A673 (cell line): ENCODE measurements at regions not wholly inside any gene's neighbourhood (a gene's known extent, or its start where the extent isn't known, plus 50 kb on each side); places are given as distances from the start of the nearest gene placed in this dataset.
"Not testable (repeated sequence)": the region's sequence is repeated elsewhere in the genome, so short reads cannot be mapped to it uniquely, and the experiment has no call there.

Source experiments
- BruUV-seq: library from RNA; stranded (reverse); fragments of 400-500 nt; replicated peaks from 2 replicates; lab custom pipeline; 2021; lab: Mats Ljungman, UMichigan
- CTCF ChIA-PET: fragments of 300-600 bp; sonication (Branson Sonifier 250); formaldehyde crosslinking; loops from one replicate; lab custom pipeline; 2022; ENCODE audit warnings: antibody characterized with exemption; lab: Charles Lee
- POLR2A ChIA-PET: fragments of 300-600 bp; sonication (Branson Sonifier 250); formaldehyde crosslinking; loops from one replicate; lab custom pipeline; 2022; ENCODE audit warnings: antibody characterized with exemption; ENCODE audit not compliant: low non-redundant PET; lab: Charles Lee
- DNase-seq: peaks from one replicate; pipeline ENCODE4 v3.0.0-alpha.2; 2015; ENCODE audit warnings: low spot score
- H3K27ac ChIP-seq: fragments of 200-600 bp; sonication (generic); 2 replicates; pipeline ENCODE4 v1.5.1; 2016; ENCODE audit warnings: mixed run types, low read depth, mild to moderate bottlenecking, mixed read lengths, antibody characterized with exemption, low read length; ENCODE audit not compliant: poor library complexity, severe bottlenecking
- H3K27me3 ChIP-seq: fragments of 200-600 bp; sonication (generic); replicated peaks from 2 replicates; pipeline ENCODE4 v1.6.1; 2017; ENCODE audit warnings: mixed run types, low read depth, mild to moderate bottlenecking, mixed read lengths, antibody characterized with exemption, low read length; ENCODE audit not compliant: insufficient read depth, poor library complexity
- H3K36me3 ChIP-seq: fragments of 200-600 bp; sonication (generic); 2 replicates; pipeline ENCODE4 v1.6.1; 2016; ENCODE audit warnings: mixed run types, mild to moderate bottlenecking, mixed read lengths, antibody characterized with exemption, low read length; ENCODE audit not compliant: insufficient read depth, poor library complexity, severe bottlenecking
- H3K4me1 ChIP-seq: fragments of 200-600 bp; sonication (generic); 2 replicates; pipeline ENCODE4 v1.6.1; 2017; ENCODE audit warnings: mixed run types, mild to moderate bottlenecking, mixed read lengths, antibody characterized with exemption, low read length; ENCODE audit not compliant: insufficient read depth, poor library complexity, severe bottlenecking
- H3K4me3 ChIP-seq: fragments of 200-600 bp; sonication (generic); 2 replicates; pipeline ENCODE4 v1.5.1; 2016; ENCODE audit warnings: low read depth, mixed run types, mild to moderate bottlenecking, mixed read lengths, low read length; ENCODE audit not compliant: poor library complexity, severe bottlenecking
- H3K9me3 ChIP-seq: fragments of 200-600 bp; sonication (generic); 2 replicates; pipeline ENCODE4 v1.6.1; 2016; ENCODE audit warnings: mixed run types, low read depth, mild to moderate bottlenecking, mixed read lengths, antibody characterized with exemption, low read length; ENCODE audit not compliant: poor library complexity, severe bottlenecking
- EZH2 ChIP-seq: fragments of 200-600 bp; sonication (generic); IDR thresholded peaks from 2 replicates; pipeline ENCODE4 v1.6.1; 2017; ENCODE audit warnings: borderline replicate concordance, low read depth, mild to moderate bottlenecking, mixed read lengths, antibody characterized with exemption, low read length; ENCODE audit not compliant: poor library complexity, severe bottlenecking
- intact Hi-C: fragments of 100-400 bp; cut with micrococcal nuclease; formaldehyde crosslinking; loops from one replicate; pipeline ENCODE4 v1.10.0; 2022; ENCODE audit not compliant: unreplicated experiment
- TF ChIP-seq, protein P1 (sequence below): fragments of 300-800, 200-600 bp; sonication (generic); conservative IDR thresholded peaks from 2 replicates; pipeline ENCODE4 v1.5.1; 2017; ENCODE audit warnings: low read depth, mild to moderate bottlenecking, antibody characterized with exemption, low read length, moderate library complexity, mixed read lengths

DNA sequence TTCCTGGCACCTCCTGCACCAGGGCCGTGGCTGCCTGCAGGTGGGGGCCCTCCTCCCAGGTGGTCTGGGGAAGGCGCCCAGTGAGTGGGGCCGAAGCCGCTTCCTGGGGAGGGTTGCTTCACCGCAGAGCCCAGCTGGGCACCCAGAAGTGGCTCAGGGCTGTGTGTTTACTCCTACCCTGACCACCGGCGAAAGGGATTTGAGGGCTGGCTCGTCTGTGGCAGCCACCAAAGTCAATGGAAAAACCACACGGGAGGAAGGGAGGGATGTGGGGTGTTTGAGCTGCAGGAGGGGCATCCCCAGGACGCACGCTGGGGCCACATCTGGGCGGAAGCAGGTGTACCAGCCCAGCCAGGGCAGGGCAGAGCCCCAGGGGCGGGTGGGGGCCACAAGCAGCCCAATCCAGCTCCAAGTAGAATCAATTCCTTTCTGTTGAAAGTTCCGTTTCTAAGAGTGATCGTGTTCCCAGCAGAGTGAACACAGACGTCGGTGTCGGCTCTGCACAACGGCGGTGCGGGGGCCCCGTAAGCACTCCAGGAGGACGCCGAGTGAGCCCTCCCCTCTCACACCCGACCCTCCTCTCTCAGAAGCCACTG is 69.9 kb downstream of the FOXL3 start:
- POLR2A ChIA-PET: no interaction called here
- peaks cover 7% of the 10 kb centered on the region for H3K9me3 ChIP-seq
- no peaks in the 10 kb centered on the region for H3K27me3 ChIP-seq
- no peaks in the 10 kb centered on the region for H3K36me3 ChIP-seq
- TF ChIP-seq, protein P1, sequence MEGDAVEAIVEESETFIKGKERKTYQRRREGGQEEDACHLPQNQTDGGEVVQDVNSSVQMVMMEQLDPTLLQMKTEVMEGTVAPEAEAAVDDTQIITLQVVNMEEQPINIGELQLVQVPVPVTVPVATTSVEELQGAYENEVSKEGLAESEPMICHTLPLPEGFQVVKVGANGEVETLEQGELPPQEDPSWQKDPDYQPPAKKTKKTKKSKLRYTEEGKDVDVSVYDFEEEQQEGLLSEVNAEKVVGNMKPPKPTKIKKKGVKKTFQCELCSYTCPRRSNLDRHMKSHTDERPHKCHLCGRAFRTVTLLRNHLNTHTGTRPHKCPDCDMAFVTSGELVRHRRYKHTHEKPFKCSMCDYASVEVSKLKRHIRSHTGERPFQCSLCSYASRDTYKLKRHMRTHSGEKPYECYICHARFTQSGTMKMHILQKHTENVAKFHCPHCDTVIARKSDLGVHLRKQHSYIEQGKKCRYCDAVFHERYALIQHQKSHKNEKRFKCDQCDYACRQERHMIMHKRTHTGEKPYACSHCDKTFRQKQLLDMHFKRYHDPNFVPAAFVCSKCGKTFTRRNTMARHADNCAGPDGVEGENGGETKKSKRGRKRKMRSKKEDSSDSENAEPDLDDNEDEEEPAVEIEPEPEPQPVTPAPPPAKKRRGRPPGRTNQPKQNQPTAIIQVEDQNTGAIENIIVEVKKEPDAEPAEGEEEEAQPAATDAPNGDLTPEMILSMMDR: no peak
- TF ChIP-seq EZH2: no peak
- no peak overlapping the region for H3K27ac ChIP-seq
- CTCF ChIA-PET: no interaction called here
- peaks cover 18% of the 10 kb centered on the region for H3K4me1 ChIP-seq
- no peak for DNase-seq
- intact Hi-C loops: no loop called here
- no peak overlapping the region for H3K4me3 ChIP-seq
- BruUV-seq: no TSS peak

DNA sequence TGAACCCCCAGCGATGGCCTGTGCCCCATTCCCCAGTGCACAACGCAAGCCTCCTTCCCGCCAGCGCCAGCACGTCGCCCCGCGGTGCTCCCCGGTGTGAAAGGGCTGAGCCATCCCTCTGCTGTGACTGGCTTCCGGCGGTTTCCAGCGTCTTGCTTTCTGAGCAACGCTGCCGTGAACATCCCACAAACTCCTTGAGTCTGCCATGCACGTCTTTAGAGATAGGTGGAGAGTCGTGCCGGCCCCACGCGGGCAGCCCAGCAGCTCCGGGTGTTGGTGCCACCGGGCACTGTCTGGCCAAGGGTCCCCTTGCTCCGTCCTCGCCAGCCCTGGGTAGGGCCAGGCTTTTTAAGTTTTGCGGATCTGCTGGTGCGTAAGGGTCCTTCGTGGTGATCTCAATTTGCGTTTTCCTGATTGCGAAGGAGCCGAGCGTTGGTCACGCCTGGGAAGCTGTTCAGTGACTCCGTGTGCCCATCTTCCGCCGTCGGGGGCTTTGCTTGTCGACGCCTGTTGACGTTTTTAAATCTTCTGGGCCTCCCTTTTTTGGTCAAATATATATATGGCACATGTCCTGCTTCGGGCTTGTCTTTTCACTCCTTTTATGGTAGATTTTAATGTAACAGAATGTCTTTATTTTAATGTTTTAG is 70.6 kb downstream of the FOXL3 start:
- Histone ChIP-seq H3K4me1 (peaks cover 20% of the 10 kb centered on the region), H3K27ac (no peak overlapping the region), H3K27me3 (no peaks in the 10 kb centered on the region), H3K9me3 (peaks cover 7% of the 10 kb centered on the region), H3K36me3 (no peaks in the 10 kb centered on the region), H3K4me3 (no peak overlapping the region)
- intact Hi-C loops: no loop called here
- DNase-seq: no peak
- BruUV-seq: no TSS peak
- ChIA-PET CTCF (no interaction called here), POLR2A (no interaction called here)
- TF ChIP-seq EZH2: no peak
- TF ChIP-seq, protein P1: no peak

DNA sequence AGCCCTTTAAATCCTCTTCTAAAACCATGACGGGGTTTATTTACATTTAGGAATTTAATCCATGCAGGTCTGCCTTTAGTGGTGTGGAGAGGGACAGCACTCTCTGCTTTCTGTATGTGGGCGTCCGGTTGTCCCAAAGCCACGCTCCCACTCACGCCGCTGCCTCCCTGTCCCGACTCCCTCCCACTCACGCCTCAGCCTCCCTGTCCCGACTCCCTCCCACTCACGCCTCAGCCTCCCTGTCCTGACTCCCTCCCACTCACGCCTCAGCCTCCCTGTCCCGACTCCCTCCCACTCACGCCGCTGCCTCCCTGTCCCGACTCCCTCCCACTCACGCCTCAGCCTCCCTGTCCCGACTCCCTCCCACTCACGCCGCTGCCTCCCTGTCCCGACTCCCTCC is 71.2 kb downstream of the FOXL3 start:
- H3K4me1 ChIP-seq: peaks cover 26% of the 10 kb centered on the region
- CTCF ChIA-PET, intact Hi-C loops, H3K4me3 ChIP-seq, H3K9me3 ChIP-seq, POLR2A ChIA-PET, H3K27ac ChIP-seq, DNase-seq, BruUV-seq, H3K36me3 ChIP-seq, H3K27me3 ChIP-seq: not testable (repeated sequence)
